Skeletal muscle tissue (tissue), 3 donors: ENCODE measurements at regions not wholly inside any gene's neighbourhood (a gene's known extent, or its start where the extent isn't known, plus 50 kb on each side); places are given as distances from the start of the nearest gene placed in this dataset.

Source experiments
- H3K27ac ChIP-seq: one replicate; pipeline ENCODE4 v1.7.0; 2013; ENCODE audit warnings: mild to moderate bottlenecking, low read depth, low read length, inconsistent platforms
- H3K27me3 ChIP-seq, 3 donors: one replicate each; pipeline ENCODE4 v1.7.0; 2013; ENCODE audit warnings: low read length in 3 of 3; ENCODE audit not compliant: control insufficient read depth in 3 of 3, insufficient read depth in 3 of 3
- H3K36me3 ChIP-seq, 3 donors: one replicate each; pipeline ENCODE4 v1.7.0; 2013; ENCODE audit warnings: low read length in 3 of 3; ENCODE audit not compliant: control insufficient read depth in 3 of 3, insufficient read depth in 3 of 3
- H3K4me1 ChIP-seq, 3 donors: one replicate each; pipeline ENCODE4 v1.7.0; 2013; ENCODE audit warnings: low read length in 3 of 3, mild to moderate bottlenecking in 3 of 3; ENCODE audit not compliant: control insufficient read depth in 3 of 3, insufficient read depth in 3 of 3
- H3K4me3 ChIP-seq, 3 donors: one replicate each; pipeline ENCODE4 v1.7.0; 2013; ENCODE audit warnings: low read length in 3 of 3
- H3K9ac ChIP-seq, 3 donors: one replicate each; pipeline ENCODE4 v1.7.0; 2013; ENCODE audit warnings: low read length in 3 of 3, mild to moderate bottlenecking in 3 of 3, moderate library complexity in 2 of 3, low read depth in 1 of 3
- H3K9me3 ChIP-seq, 3 donors: one replicate each; pipeline ENCODE4 v1.7.0; 2013; ENCODE audit warnings: low read length in 3 of 3; ENCODE audit not compliant: control insufficient read depth in 3 of 3
- donor health status: Osteomylitis.

GRCh38 chr18:67924656-67925055 lies 408.1 kb upstream of the DSEL start:
- H3K27ac ChIP-seq = no peak overlapping the region
- H3K27me3 ChIP-seq = no peaks in the 10 kb centered on the region
- H3K4me3 ChIP-seq = no peak overlapping the region
- no peaks in the 10 kb centered on the region for H3K4me1 ChIP-seq
- no peak overlapping the region for H3K9ac ChIP-seq
- H3K9me3 ChIP-seq = no peaks in the 10 kb centered on the region
- H3K36me3 ChIP-seq = no peaks in the 10 kb centered on the region

- no peak overlapping the region for H3K9ac ChIP-seq
- H3K27me3 ChIP-seq = no peaks in the 10 kb centered on the region
- no peaks in the 10 kb centered on the region for H3K9me3 ChIP-seq
- H3K4me1 ChIP-seq = no peaks in the 10 kb centered on the region
- no peaks in the 10 kb centered on the region for H3K36me3 ChIP-seq
- no peak overlapping the region for H3K4me3 ChIP-seq
- H3K27ac ChIP-seq = no peak overlapping the region
These were observed 402.8 kb upstream of the DSEL start for GRCh38 chr18:67919316-67919715.

GRCh38 chr18:67916097-67916496 lies 399.6 kb upstream of the DSEL start:
- Histone ChIP-seq H3K27me3 (no peaks in the 10 kb centered on the region), H3K9ac (no peak overlapping the region), H3K9me3 (no peaks in the 10 kb centered on the region), H3K27ac (no peak overlapping the region), H3K4me3 (no peak overlapping the region), H3K36me3 (no peaks in the 10 kb centered on the region), H3K4me1 (no peaks in the 10 kb centered on the region)

GRCh38 chr18:67913040-67913439 lies 396.5 kb upstream of the DSEL start:
- Histone ChIP-seq H3K27ac (no peak overlapping the region), H3K4me3 (no peak overlapping the region), H3K27me3 (no peaks in the 10 kb centered on the region), H3K36me3 (no peaks in the 10 kb centered on the region), H3K4me1 (no peaks in the 10 kb centered on the region), H3K9ac (no peak overlapping the region), H3K9me3 (no peaks in the 10 kb centered on the region)

GRCh38 chr18:67901573-67901972 lies 385.1 kb upstream of the DSEL start:
- H3K36me3 ChIP-seq = no peaks in the 10 kb centered on the region
- no peaks in the 10 kb centered on the region for H3K9me3 ChIP-seq
- no peaks in the 10 kb centered on the region for H3K4me1 ChIP-seq
- H3K27ac ChIP-seq = no peak overlapping the region
- H3K4me3 ChIP-seq = no peak overlapping the region
- no peak overlapping the region for H3K9ac ChIP-seq
- no peaks in the 10 kb centered on the region for H3K27me3 ChIP-seq

GRCh38 chr18:67896451-67896850 lies 379.9 kb upstream of the DSEL start:
- Histone ChIP-seq H3K36me3 (no peaks in the 10 kb centered on the region), H3K9ac (no peak overlapping the region), H3K9me3 (no peaks in the 10 kb centered on the region), H3K4me3 (no peak overlapping the region), H3K27ac (no peak overlapping the region), H3K4me1 (no peaks in the 10 kb centered on the region), H3K27me3 (no peaks in the 10 kb centered on the region)

GRCh38 chr18:67893916-67894315 lies 377.4 kb upstream of the DSEL start:
- no peaks in the 10 kb centered on the region for H3K9me3 ChIP-seq
- no peak overlapping the region for H3K27ac ChIP-seq
- H3K4me1 ChIP-seq = no peaks in the 10 kb centered on the region
- H3K36me3 ChIP-seq = no peaks in the 10 kb centered on the region
- no peaks in the 10 kb centered on the region for H3K27me3 ChIP-seq
- H3K9ac ChIP-seq = no peak overlapping the region
- no peak overlapping the region for H3K4me3 ChIP-seq

GRCh38 chr18:67876871-67877270 lies 360.4 kb upstream of the DSEL start:
- Histone ChIP-seq H3K27me3 (no peaks in the 10 kb centered on the region), H3K36me3 (no peaks in the 10 kb centered on the region), H3K9ac (no peak overlapping the region), H3K9me3 (no peaks in the 10 kb centered on the region), H3K27ac (no peak overlapping the region), H3K4me3 (no peak overlapping the region), H3K4me1 (no peaks in the 10 kb centered on the region)

- Histone ChIP-seq H3K36me3 (no peaks in the 10 kb centered on the region), H3K4me1 (no peaks in the 10 kb centered on the region), H3K9me3 (no peaks in the 10 kb centered on the region), H3K27me3 (no peaks in the 10 kb centered on the region), H3K27ac (no peak overlapping the region), H3K9ac (no peak overlapping the region), H3K4me3 (no peak overlapping the region)
These were observed 359.4 kb upstream of the DSEL start for GRCh38 chr18:67875944-67876343.

- Histone ChIP-seq H3K4me1 (no peaks in the 10 kb centered on the region), H3K9me3 (no peaks in the 10 kb centered on the region), H3K4me3 (no peak overlapping the region), H3K36me3 (no peaks in the 10 kb centered on the region), H3K9ac (no peak overlapping the region), H3K27me3 (no peaks in the 10 kb centered on the region), H3K27ac (no peak overlapping the region)
These were observed 358.5 kb upstream of the DSEL start for GRCh38 chr18:67875060-67875459.

GRCh38 chr18:67865400-67865799 lies 348.9 kb upstream of the DSEL start:
- no peaks in the 10 kb centered on the region for H3K27me3 ChIP-seq
- no peaks in the 10 kb centered on the region for H3K9me3 ChIP-seq
- no peaks in the 10 kb centered on the region for H3K4me1 ChIP-seq
- H3K9ac ChIP-seq = no peak overlapping the region
- no peak overlapping the region for H3K4me3 ChIP-seq
- H3K36me3 ChIP-seq = no peaks in the 10 kb centered on the region
- no peak overlapping the region for H3K27ac ChIP-seq
